ENCODE measurements at regions not wholly inside any gene's neighbourhood (a gene's known extent, or its start where the extent isn't known, plus 50 kb on each side); places are given as distances from the start of the nearest gene placed in this dataset.

DNA sequence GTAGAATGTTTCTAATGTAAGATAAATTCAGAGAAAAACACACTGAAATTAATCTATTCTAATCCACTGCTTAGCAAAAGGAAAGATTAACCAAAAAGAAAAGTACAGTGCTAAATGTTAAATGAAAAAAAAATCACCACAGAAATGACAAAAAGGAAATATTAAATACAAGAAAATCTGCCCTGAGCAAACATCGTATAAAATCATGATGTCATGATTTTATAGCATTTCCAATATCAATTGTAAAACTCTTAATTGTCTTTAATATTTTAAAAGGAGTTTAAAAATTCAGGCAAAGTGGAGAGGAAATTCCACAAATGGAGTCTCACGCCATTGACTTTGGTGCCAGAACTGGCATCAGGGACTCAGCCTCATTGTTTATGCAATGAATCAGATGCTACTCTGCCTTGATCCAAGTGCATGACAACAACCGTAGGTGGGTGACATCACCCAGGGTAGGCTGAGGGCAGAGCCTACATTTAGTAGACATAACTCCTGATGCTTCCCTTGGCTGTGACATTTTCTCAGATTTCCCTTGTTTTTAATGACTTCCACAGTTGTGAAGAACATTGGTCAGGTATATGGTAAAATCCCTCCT, 696.8 kb downstream of the SEMA5A start:
- DNase-seq, result no peak
- TF ChIP-seq GATA1 (IDR thresholded peaks at IDR 0.05; ENCODE audit: low read depth, low read length) (no peak), POLR2A (IDR thresholded peaks at IDR 0.05; ENCODE audit: low read length) (no peak)

DNA sequence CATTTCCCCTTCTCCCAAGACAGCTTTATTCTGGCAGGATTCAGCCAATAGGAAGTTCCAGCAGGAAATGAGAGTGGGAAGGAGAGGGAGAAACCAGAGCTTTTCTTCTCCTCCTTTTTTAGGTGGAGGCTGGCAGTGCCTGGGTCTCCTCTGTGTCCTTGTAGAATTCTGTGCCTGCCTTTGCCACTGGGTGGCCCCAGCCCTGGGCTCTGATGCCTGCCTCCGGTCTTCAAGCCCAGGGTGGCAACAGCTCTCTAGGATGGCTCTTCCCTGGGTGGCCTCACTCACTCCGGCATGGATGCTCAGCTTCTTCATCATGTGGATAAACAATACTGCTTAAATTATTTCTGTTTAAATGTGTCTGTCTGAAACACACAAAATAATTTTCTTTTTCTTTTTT, 694.8 kb downstream of the SEMA5A start:
- TF ChIP-seq GATA1 (IDR thresholded peaks at IDR 0.05; ENCODE audit: low read depth, low read length) (no peak), POLR2A (IDR thresholded peaks at IDR 0.05; ENCODE audit: low read length) (no peak)
- no peak for DNase-seq

DNA sequence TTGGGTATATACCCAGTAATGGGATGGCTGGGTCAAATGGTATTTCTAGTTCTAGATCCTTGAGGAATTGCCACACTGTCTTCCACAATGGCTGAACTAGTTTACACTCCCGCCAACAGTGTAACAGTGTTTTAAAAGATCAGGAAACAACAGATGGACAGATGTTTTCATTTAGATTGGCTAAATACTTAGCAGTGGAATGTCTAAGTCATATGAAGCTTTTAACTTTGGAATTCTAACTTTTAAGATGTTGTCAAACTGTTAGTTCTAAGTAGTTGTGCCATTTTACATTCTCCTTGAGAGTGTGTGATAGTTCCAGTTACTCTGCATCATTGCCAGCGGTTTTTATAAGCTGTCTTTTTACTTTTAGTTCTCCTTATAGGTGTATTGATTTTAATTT, 688.8 kb downstream of the SEMA5A start:
- no peak for DNase-seq
- no peak for TF ChIP-seq POLR2A (IDR thresholded peaks at IDR 0.05; ENCODE audit: low read length)
- no peak for TF ChIP-seq GATA1 (IDR thresholded peaks at IDR 0.05; ENCODE audit: low read depth, low read length)

DNA sequence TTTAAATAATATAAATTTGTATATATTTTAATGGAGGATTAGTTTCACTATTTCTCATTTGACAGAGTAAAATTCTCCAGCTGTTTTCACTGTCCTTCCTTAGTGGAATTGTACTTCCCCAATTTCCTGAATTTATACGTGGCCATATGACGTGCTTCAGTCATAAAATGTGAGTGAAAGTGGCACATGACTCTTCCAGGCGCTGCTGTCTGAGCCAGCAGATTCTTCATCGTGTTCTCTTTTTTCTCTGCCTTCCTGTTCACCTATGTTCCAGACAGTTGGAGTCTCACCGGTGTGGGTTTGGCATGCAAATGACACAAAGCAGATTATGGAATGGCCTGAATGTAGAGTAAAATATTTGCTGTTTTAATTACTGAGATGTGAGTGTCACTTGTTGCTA, 684.1 kb downstream of the SEMA5A start:
- DNase-seq, result no peak

DNA sequence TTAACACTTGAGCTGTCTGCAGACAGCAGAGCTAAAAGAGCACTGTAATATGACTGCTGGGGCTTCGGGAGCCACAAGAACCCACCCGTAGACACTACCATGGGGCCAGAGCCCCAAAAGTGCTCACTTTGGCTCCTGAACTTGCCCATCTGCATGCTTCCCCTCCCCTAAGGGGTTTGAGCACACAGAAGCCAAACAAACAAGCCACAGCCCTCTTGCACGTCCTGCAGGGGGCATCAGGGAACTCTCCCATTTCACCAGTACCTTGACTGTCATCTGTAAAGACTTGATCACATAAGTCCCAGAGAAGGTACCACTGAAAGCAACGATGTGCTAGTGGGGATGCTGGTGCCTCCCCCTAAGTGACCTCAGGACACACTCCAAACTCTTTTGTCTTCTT, 681.8 kb downstream of the SEMA5A start:
- DNase-seq, result peak; percentile 5 to 8
- TF ChIP-seq GATA1 (IDR thresholded peaks at IDR 0.05; ENCODE audit: low read depth, low read length), result no peak
- no peak for TF ChIP-seq POLR2A (IDR thresholded peaks at IDR 0.05; ENCODE audit: low read length)

More for the DNA sequence above, 684.1 kb downstream of the SEMA5A start:
- TF ChIP-seq GATA1 (IDR thresholded peaks at IDR 0.05; ENCODE audit: low read depth, low read length) (no peak), POLR2A (IDR thresholded peaks at IDR 0.05; ENCODE audit: low read length) (no peak)

DNA sequence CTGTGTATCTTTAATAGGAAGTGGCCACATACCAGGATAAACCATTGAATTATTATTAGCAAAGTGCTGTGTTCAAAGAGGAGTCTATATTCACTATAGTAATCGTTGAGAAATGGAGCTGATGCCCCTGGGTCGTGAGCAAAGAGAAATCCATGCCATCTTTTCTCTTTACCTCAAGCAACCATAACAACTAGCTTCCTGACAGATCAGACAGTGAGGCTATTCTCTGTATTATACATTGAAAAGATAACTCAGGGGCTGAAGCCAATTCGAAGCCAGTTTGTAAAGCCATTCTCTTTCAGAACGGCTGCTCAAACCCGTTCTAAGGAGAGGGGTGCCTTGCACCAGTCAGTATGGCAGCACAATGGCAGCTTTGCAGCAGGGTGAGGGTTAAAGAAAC, 680.6 kb downstream of the SEMA5A start:
- no peak for DNase-seq
- TF ChIP-seq GATA1 (IDR thresholded peaks at IDR 0.05; ENCODE audit: low read depth, low read length), result no peak
- no peak for TF ChIP-seq POLR2A (IDR thresholded peaks at IDR 0.05; ENCODE audit: low read length)

DNA sequence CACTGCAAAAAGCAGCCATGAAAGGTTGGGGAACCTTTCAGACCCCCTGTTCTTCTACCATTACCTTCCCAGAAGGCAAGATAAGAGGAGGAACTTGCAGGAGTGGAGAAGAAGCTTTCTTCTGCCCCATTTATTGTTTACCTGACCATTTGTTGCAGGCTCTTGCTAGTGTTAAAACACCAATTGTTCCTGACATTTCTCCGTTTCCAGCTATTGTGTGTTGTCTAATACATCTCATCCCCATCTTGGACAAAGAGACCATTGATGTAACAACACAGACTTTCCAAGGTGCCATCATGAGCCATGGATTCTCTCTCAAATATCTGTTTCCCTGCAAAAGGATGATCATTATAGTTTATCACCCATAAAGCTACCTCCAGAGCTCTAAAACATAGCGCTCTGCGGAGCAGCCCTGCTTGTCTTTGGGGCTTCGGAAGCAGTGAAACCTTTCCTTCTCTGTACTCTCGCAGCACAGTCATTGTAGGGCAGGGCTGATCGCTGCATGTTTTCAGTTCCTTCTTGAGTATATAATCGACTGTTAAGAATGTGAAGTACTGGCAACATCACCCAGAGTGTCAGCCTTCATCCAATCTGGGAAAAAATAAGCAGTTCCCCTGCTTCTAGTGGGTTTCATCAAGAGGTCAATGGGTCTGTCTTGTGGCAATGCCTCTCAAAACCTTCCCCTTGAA, 680.0 kb downstream of the SEMA5A start:
- TF ChIP-seq POLR2A (IDR thresholded peaks at IDR 0.05; ENCODE audit: low read length) (no peak), GATA1 (IDR thresholded peaks at IDR 0.05; ENCODE audit: low read depth, low read length) (no peak)
- DNase-seq, result no peak

DNA sequence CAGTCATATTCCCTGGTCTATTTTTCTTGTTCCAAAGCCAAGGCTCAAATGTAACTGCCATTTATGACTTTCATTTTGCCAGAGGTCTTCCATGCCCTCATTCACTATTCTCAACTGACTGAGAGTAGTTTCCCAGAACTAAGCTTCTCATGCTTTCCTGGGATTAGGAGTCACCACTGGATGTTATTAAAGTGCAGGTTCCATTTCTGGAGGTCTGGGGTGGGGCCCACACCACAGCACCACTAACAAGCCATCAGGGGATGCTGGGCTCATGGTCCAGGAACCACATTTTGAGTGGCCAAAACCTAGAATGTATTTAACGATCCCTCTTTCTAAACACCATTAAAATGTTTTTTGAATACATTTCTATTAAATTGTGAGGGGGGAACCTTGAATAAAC, 677.6 kb downstream of the SEMA5A start:
- DNase-seq, result no peak
- no peak for TF ChIP-seq POLR2A (IDR thresholded peaks at IDR 0.05; ENCODE audit: low read length)
- TF ChIP-seq GATA1 (IDR thresholded peaks at IDR 0.05; ENCODE audit: low read depth, low read length), result no peak

DNA sequence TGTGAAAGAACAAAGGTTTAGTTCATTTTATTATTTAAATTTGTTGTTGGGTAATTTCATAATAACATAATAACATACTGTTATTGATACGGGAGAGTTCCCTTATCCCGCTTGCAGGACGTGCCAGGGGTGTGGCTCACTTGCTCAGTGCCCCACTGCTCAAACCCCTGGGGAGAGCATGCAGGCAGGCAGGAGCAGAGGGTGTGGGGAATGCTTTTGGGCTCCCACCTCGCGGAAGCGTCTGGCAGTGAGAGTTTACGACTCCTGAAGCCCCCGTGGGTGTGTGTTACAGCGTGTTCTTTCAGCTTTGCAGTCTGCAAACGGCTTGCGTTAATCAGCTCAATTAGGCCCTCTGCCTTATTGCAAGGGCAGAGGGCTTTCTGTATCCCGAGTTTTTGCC, 675.9 kb downstream of the SEMA5A start:
- no peak for TF ChIP-seq GATA1 (IDR thresholded peaks at IDR 0.05; ENCODE audit: low read depth, low read length)
- TF ChIP-seq POLR2A (IDR thresholded peaks at IDR 0.05; ENCODE audit: low read length), result no peak

DNA sequence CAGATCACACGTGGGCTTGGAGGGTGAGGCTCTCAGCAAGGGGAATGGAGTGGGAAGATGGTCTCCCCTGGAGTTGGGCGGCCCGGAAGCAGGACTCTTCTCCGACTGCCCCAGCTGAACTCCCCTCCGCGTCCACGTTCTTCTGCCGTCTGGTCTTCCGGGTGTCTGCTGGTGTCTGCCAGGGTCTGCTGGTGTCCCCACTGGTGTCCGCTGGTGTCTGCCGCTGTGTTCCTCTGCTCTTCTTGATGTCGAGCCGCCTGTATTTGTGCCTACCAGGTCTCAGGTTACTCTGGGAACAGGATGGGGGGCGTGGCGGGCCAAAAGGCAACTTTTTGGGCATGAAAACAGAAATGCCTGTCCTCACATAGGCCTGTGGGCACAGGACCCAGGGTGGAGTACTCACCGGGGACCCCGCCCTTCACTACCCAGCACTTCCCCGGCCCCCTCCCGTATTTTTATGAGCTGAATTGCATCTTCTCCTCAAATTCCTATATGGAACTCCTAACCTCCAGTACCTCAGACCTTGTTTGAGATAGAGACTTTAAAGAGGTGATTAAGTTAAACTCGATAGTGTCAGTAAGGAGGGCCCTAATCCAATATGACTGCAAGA, 675.4 kb downstream of the SEMA5A start:
- TF ChIP-seq POLR2A (IDR thresholded peaks at IDR 0.05; ENCODE audit: low read length), result no peak
- TF ChIP-seq GATA1 (IDR thresholded peaks at IDR 0.05; ENCODE audit: low read depth, low read length), result no peak
- no peak for DNase-seq

More for the DNA sequence above, 675.9 kb downstream of the SEMA5A start:
- DNase-seq, result no peak

DNA sequence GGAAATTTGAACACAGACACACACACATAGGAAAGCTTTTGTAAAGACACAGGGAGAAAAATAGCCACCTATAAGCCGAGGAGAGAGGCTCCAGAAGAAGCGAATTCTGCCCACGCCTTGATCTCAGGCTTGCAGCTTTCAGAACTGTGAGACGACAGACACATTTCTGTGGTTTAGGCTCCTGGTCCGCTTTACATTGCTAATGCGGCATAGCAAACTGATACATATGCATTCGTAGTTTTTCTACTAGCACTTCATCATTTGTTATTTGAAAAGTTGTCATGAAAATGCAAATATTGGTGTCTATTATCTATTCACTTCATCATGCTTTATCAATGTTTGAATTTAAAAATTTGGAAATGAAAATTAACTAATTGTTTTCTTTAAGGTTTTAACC, 674.9 kb downstream of the SEMA5A start:
- no peak for DNase-seq
- TF ChIP-seq POLR2A (IDR thresholded peaks at IDR 0.05; ENCODE audit: low read length) (no peak), GATA1 (IDR thresholded peaks at IDR 0.05; ENCODE audit: low read depth, low read length) (no peak)

DNA sequence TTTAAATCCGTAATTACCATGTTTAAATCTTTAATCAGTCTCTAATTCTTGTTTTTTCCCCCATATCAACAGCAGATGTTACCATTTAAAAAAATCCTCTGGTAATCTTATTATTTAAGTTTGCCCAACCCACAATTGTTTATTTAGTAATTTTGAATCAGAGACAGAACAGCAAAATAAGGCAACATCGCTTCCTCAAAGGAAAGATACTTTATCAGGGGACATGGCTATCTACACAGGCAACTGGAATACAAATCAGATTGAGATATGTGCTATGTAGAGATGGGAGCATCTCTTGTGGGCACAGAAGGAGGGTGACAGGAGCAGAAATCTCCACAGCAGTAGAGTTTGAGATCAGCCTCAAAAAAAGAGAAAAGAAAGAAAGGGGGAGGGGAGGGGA, 674.4 kb downstream of the SEMA5A start:
- no peak for DNase-seq
- TF ChIP-seq GATA1 (IDR thresholded peaks at IDR 0.05; ENCODE audit: low read depth, low read length), result no peak
- TF ChIP-seq POLR2A (IDR thresholded peaks at IDR 0.05; ENCODE audit: low read length), result no peak

DNA sequence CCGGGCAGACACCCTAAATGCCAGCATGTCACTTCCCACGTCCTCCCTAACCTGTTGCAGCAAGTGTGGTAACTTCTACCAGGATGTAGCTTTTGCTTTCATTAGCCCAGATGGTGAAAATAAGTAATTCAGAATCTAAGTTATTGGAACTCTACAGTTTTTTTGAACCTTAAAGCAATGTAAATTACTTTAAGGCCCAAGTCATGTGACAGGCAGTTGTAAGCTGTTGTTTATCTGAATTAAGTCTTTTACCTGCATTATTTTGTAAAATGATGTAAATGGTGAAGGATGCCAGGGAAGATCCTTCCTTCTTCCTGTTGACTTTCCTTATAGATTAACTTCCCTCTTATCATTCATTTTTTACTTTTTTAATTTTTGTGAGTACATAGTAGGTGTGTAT, 670.2 kb downstream of the SEMA5A start:
- TF ChIP-seq POLR2A (IDR thresholded peaks at IDR 0.05; ENCODE audit: low read length) (no peak), GATA1 (IDR thresholded peaks at IDR 0.05; ENCODE audit: low read depth, low read length) (no peak)
- no peak for DNase-seq

DNA sequence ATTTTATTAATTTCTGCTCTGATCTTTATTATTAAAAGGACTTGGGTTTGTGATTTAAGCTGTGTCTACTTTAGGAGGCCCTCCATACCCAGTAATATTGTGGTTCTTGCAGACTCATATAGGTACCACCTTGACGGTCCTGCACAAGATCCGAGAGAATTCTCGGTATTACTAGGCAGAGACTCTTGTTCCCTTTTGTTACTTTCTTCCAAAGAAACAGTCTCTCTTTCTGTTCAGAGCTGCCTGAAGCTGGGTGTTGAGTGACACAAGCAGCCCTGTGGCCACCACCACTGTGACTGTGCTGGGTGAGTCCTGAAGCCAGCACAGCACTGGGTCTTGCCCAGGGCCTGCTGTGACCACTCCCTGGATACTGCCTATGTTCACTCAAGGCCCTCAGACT, 666.6 kb downstream of the SEMA5A start:
- DNase-seq, result no peak
- no peak for TF ChIP-seq POLR2A (IDR thresholded peaks at IDR 0.05; ENCODE audit: low read length)
- no peak for TF ChIP-seq GATA1 (IDR thresholded peaks at IDR 0.05; ENCODE audit: low read depth, low read length)

DNA sequence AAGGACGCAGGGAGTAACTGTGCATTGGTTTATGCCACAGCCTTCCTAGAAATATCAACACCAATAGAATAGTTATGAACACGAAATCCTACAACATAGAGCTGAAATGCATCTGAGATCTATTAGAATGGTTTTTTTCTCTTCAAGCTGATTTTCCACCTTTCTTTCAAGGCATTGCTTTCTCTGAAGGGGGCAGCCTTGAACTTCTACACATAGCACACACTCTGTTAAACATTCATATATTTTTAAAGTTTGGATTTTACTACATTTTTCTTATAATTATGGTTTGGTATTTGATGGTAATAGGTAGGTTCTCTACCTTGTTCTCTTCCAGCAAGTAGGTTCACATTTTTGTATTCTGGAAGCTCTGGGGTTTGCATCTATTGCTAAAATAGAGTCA, 661.8 kb downstream of the SEMA5A start:
- no peak for TF ChIP-seq GATA1 (IDR thresholded peaks at IDR 0.05; ENCODE audit: low read depth, low read length)
- TF ChIP-seq POLR2A (IDR thresholded peaks at IDR 0.05; ENCODE audit: low read length), result no peak
- no peak for DNase-seq
